ENCODE measurements at regions not wholly inside any gene's neighbourhood (a gene's known extent, or its start where the extent isn't known, plus 50 kb on each side); places are given as distances from the start of the nearest gene placed in this dataset.

DNA sequence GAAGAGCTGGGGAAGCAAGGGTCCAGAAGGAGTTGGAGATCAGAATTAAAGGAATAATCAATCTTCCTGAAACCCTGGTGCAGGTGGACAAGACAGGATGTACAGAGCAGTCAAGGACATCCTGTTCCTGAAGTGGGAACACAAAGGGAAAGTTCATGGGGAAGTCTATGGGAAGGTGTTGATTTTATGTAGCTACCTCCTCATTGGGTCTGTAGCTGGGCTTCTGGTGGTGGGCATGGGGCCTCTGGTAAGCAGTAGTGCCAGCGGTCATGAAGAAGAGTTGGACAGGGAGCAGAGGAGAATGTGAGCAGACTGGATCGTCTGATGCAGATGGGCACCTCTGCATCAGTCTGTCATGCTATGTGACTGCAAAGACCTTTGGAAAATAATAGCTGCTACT, 75.7 kb upstream of the PPM1H start:
- TF ChIP-seq, protein P1, sequence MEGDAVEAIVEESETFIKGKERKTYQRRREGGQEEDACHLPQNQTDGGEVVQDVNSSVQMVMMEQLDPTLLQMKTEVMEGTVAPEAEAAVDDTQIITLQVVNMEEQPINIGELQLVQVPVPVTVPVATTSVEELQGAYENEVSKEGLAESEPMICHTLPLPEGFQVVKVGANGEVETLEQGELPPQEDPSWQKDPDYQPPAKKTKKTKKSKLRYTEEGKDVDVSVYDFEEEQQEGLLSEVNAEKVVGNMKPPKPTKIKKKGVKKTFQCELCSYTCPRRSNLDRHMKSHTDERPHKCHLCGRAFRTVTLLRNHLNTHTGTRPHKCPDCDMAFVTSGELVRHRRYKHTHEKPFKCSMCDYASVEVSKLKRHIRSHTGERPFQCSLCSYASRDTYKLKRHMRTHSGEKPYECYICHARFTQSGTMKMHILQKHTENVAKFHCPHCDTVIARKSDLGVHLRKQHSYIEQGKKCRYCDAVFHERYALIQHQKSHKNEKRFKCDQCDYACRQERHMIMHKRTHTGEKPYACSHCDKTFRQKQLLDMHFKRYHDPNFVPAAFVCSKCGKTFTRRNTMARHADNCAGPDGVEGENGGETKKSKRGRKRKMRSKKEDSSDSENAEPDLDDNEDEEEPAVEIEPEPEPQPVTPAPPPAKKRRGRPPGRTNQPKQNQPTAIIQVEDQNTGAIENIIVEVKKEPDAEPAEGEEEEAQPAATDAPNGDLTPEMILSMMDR (IDR thresholded peaks at IDR 0.05): no peak
- no peak for TF ChIP-seq POLR2A (IDR thresholded peaks at IDR 0.05)

Measured in esophagus squamous epithelium (tissue), 4 donors.